GM12878 (cell line): ENCODE measurements at regions not wholly inside any gene's neighbourhood (a gene's known extent, or its start where the extent isn't known, plus 50 kb on each side); places are given as distances from the start of the nearest gene placed in this dataset.
"Not testable (repeated sequence)": the region's sequence is repeated elsewhere in the genome, so short reads cannot be mapped to it uniquely, and the experiment has no call there.

Experiments
- ATAC-seq: fragments of 200-7000 bp; cut with Tn5 transposase; 3 replicates; pipeline ENCODE4 v1.9.1; 2020; ENCODE audit warnings: mild to moderate bottlenecking, moderate library complexity
- BruUV-seq: library from RNA; stranded (reverse); fragments of 400-500 nt; replicated peaks from 2 replicates; lab custom pipeline; 2021; lab: Mats Ljungman, UMichigan
- CTCF ChIA-PET: fragments of 300-600 bp; sonication (Branson Sonifier 250); formaldehyde crosslinking; extraction: SDS; loops from one replicate; lab custom pipeline; 2021; ENCODE audit warnings: inconsistent platforms; lab: Yijun Ruan, JAX
- POLR2A ChIA-PET: fragments of 350-600 bp; formaldehyde crosslinking; extraction: SDS; loops from one replicate; lab custom pipeline; 2021; ENCODE audit warnings: inconsistent platforms; lab: Charles Lee
- RAD21 ChIA-PET: fragments of 300-600 bp; sonication (Branson Sonifier 250); formaldehyde crosslinking; loops from one replicate; lab custom pipeline; 2023; ENCODE audit warnings: antibody characterized with exemption; ENCODE audit not compliant: unreplicated experiment; lab: Charles Lee
- SMC1A ChIA-PET: fragments of 300-600 bp; sonication (Branson Sonifier 250); formaldehyde crosslinking; loops from one replicate; lab custom pipeline; 2023; ENCODE audit not compliant: unreplicated experiment, uncharacterized antibody; lab: Charles Lee
- DNase-seq: peaks from one replicate; pipeline ENCODE4 v3.0.0-alpha.2; 2011; ENCODE audit warnings: low read depth, low spot score
- FAIRE-seq: peaks from 3 replicates; lab custom pipeline; 2011; peaks lifted over from hg19 to GRCh38; lab: Jason Lieb, UNC
- H2AFZ ChIP-seq: 2 replicates; pipeline ENCODE4 v1.6.0; 2011; ENCODE audit warnings: low read depth, low read length, control low read depth; ENCODE audit not compliant: control insufficient read depth
- H3K27ac ChIP-seq: 2 replicates; pipeline ENCODE4 v1.5.1; 2011; ENCODE audit warnings: control low read depth; ENCODE audit not compliant: control insufficient read depth, insufficient read depth
- H3K27me3 ChIP-seq, 2 experiments: replicated peaks in 1 of 2; 2 replicates each; pipeline versions ENCODE4 v1.6.0 to v1.6.1; 2011; ENCODE audit warnings: low read length in 1 of 2; ENCODE audit not compliant: control insufficient read depth in 2 of 2, insufficient read depth in 2 of 2
- H3K36me3 ChIP-seq, 2 experiments: 2 replicates each; pipeline ENCODE4 v1.5.1; 2011; ENCODE audit warnings: low read length in 1 of 2; ENCODE audit not compliant: control insufficient read depth in 2 of 2, insufficient read depth in 2 of 2
- H3K4me1 ChIP-seq: 2 replicates; pipeline ENCODE4 v1.6.1; 2011; ENCODE audit warnings: mild to moderate bottlenecking, low read length, moderate library complexity, mixed read lengths; ENCODE audit not compliant: control insufficient read depth, insufficient read depth
- H3K4me2 ChIP-seq: 2 replicates; pipeline ENCODE4 v1.6.0; 2011; ENCODE audit warnings: control low read depth; ENCODE audit not compliant: control insufficient read depth, insufficient read depth
- H3K4me3 ChIP-seq: fragments of 200-600 bp; sonication (generic); 2 replicates; pipeline ENCODE4 v1.5.1; 2016
- H3K79me2 ChIP-seq: 2 replicates; pipeline ENCODE4 v1.6.0; 2011; ENCODE audit warnings: low read length; ENCODE audit not compliant: control insufficient read depth, insufficient read depth
- H3K9ac ChIP-seq: 2 replicates; pipeline ENCODE4 v1.8.0; 2011; ENCODE audit warnings: low read length, control low read depth, mixed read lengths; ENCODE audit not compliant: control insufficient read depth, insufficient read depth
- H3K9me3 ChIP-seq: replicated peaks from 3 replicates; pipeline ENCODE4 v1.5.1; 2011; ENCODE audit warnings: mild to moderate bottlenecking, low read length; ENCODE audit not compliant: control insufficient read depth, insufficient read depth
- H4K20me1 ChIP-seq: 2 replicates; pipeline ENCODE4 v1.6.0; 2011; ENCODE audit not compliant: control insufficient read depth, insufficient read depth
- CTCF ChIP-seq, 3 experiments: IDR thresholded peaks in 2 of 3; conservative IDR thresholded peaks in 1 of 3; 2 replicates each; pipeline ENCODE4 v1.5.1; 2011; ENCODE audit warnings: low read depth in 3 of 3, low read length in 3 of 3, mild to moderate bottlenecking in 3 of 3, control low read depth in 2 of 3, moderate library complexity in 2 of 3, inconsistent platforms in 1 of 3, mixed read lengths in 1 of 3; ENCODE audit not compliant: control insufficient read depth in 2 of 3, insufficient read depth in 1 of 3; ENCODE audit errors: extremely low read depth in 1 of 3
- ETV6 ChIP-seq, 2 experiments: fragments of 450-650 bp in 1 of 2; IDR thresholded peaks in 1 of 2; conservative IDR thresholded peaks in 1 of 2; 2 replicates each; pipeline ENCODE4 v1.6.1; 2014; ENCODE audit warnings: antibody characterized with exemption in 1 of 2, borderline replicate concordance in 1 of 2, low read depth in 1 of 2, mild to moderate bottlenecking in 1 of 2, moderate library complexity in 1 of 2
- PAX8 ChIP-seq: fragments of 450-650 bp; IDR thresholded peaks from 2 replicates; pipeline ENCODE4 v1.6.1; 2017; ENCODE audit warnings: mild to moderate bottlenecking, moderate library complexity
- POU2F2 ChIP-seq: IDR thresholded peaks from 3 replicates; pipeline ENCODE4 v1.6.1; 2011; ENCODE audit warnings: low read depth, mild to moderate bottlenecking, low read length, borderline replicate concordance
- ZBTB40 ChIP-seq: fragments of 450-650 bp; IDR thresholded peaks from 2 replicates; pipeline ENCODE4 v1.6.1; 2016; ENCODE audit warnings: mild to moderate bottlenecking, moderate library complexity, borderline replicate concordance
- ZNF384 ChIP-seq: IDR thresholded peaks from 2 replicates; pipeline ENCODE4 v1.6.1; 2012; ENCODE audit warnings: low read depth, mild to moderate bottlenecking, low read length, improper control_type of control experiment, borderline replicate concordance
- WGBS: methylation state at CpG from one replicate; pipeline ENCODE4 v1.1.6; 2016; ENCODE audit warnings: low lambda C conversion rate; ENCODE audit not compliant: insufficient replicate concordance, insufficient coverage; ENCODE audit errors: missing lambda C conversion rate; 5-methylcytosine and 5-hydroxymethylcytosine counted together
- in situ Hi-C: fragments of 300-500 bp; cut with MboI; formaldehyde crosslinking; loops from 9 replicates; pipeline ENCODE4 v1.14.3; 2018; ENCODE audit warnings: mixed read lengths
- intact Hi-C: fragments of 100-400 bp; cut with micrococcal nuclease; formaldehyde crosslinking; loops from one replicate; pipeline ENCODE4 v1.14.2; 2022; ENCODE audit not compliant: unreplicated experiment
- TF ChIP-seq, protein P1 (sequence below): IDR thresholded peaks from 2 replicates; pipeline ENCODE4 v1.6.1; 2011; ENCODE audit warnings: borderline replicate concordance, low read depth, mild to moderate bottlenecking, moderate library complexity, low read length; ENCODE audit not compliant: insufficient read depth, poor library complexity, severe bottlenecking

DNA sequence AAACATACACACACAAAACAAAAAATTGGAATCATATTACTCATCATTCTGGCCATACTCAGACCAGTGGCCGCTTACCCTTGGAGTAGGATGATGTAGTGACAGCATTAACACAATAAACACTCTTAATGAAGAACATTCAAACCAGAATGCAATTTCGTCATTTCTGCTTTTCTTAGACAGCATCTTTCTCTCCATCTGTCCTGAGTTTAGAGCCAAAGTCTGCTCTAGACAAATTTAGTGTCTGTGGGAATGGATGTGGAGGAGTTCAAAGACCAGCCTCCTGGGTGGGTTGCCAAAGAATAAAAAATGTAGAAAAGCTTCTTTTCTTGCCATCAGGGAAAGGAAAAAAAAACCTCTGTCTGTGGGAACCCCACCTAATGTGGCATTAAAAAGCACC lies 212.4 kb upstream of the POU1F1 start (continued):
- TF ChIP-seq ZBTB40, result no peak

DNA sequence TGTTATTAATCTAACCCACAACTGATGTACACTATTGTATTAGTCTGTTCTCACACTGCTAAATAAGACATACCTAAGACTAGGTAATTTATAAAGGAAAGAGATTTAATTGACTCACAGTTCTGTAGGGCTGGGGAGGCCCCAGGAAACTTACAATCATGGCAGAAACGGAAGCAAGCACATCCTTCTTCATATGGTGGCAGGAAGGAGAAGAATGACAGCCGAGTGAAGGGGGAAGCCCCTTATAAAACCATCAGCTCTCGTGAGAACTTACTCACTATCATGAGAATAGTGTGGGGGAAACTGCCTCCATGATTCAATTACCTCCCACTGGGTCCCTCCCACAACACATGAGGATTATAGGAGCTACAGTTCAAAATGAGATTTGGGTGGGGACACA lies 210.3 kb upstream of the POU1F1 start:
- H3K4me1 ChIP-seq, H3K79me2 ChIP-seq, H3K4me3 ChIP-seq, DNase-seq, RAD21 ChIA-PET, BruUV-seq, FAIRE-seq, H3K36me3 ChIP-seq, SMC1A ChIA-PET, POLR2A ChIA-PET, H2AFZ ChIP-seq, H4K20me1 ChIP-seq, H3K27me3 ChIP-seq, H3K4me2 ChIP-seq, ATAC-seq, H3K27ac ChIP-seq, H3K9ac ChIP-seq, intact Hi-C loops, H3K9me3 ChIP-seq, CTCF ChIA-PET, in situ Hi-C loops: not testable (repeated sequence)
- WGBS, result 0% methylated on average over 3 of the region's 3 CpGs

DNA sequence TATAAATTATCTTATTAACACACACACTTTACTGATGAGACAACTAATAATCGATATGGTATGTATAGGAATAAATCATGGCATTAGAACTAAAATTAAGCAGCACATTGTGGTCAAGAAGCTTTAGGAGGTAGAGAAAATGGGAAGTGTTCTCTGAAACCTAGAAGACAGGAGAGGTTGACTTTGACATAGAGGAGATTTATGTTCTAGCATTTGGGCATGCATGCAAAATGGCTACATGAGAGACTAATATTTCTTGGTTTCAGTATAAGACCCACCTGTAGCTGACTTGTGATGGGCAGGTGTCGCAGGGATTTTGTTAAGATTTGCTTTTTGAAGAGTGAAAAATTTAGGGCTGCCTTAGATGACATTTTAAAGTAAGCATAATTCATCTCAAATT lies 209.7 kb upstream of the POU1F1 start:
- ChIA-PET SMC1A (no interaction called here), CTCF (no interaction called here), RAD21 (no interaction called here), POLR2A (no interaction called here)
- in situ Hi-C loops (no loop called here), intact Hi-C loops (no loop called here)
- BruUV-seq, result no TSS peak
- Histone ChIP-seq H3K27me3 (no peaks in the 10 kb centered on the region), H3K36me3 (no peaks in the 10 kb centered on the region), H3K27ac (no peak overlapping the region), H3K4me2 (no peak overlapping the region), H3K9ac (no peak overlapping the region), H2AFZ (no peak overlapping the region), H4K20me1 (no peaks in the 10 kb centered on the region), H3K4me1 (no peaks in the 10 kb centered on the region), H3K79me2 (no peaks in the 10 kb centered on the region), H3K9me3 (no peaks in the 10 kb centered on the region), H3K4me3 (no peak overlapping the region)
- ATAC-seq (no peak), DNase-seq (no peak), FAIRE-seq (no peak)
- 22% methylated on average over 2 of the region's 2 CpGs for whole genome bisulfite sequencing
- TF ChIP-seq ZNF384, result no peak
- TF ChIP-seq PAX8, result no peak
- TF ChIP-seq ETV6 (conservative IDR thresholded peaks at IDR 0.05 in 1 of 2, IDR thresholded peaks at IDR 0.05 in 1 of 2; ENCODE audit: borderline replicate concordance in 1 of 2, low read depth in 1 of 2), result no peak
- TF ChIP-seq, protein P1, sequence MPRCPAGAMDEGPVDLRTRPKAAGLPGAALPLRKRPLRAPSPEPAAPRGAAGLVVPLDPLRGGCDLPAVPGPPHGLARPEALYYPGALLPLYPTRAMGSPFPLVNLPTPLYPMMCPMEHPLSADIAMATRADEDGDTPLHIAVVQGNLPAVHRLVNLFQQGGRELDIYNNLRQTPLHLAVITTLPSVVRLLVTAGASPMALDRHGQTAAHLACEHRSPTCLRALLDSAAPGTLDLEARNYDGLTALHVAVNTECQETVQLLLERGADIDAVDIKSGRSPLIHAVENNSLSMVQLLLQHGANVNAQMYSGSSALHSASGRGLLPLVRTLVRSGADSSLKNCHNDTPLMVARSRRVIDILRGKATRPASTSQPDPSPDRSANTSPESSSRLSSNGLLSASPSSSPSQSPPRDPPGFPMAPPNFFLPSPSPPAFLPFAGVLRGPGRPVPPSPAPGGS, result no peak
- no peak for TF ChIP-seq POU2F2
- no peak for TF ChIP-seq CTCF (IDR thresholded peaks at IDR 0.05 in 2 of 3, conservative IDR thresholded peaks at IDR 0.05 in 1 of 3; ENCODE audit: control insufficient read depth in 2 of 3, extremely low read depth in 1 of 3, insufficient read depth in 1 of 3, low read depth in 3 of 3, low read length in 3 of 3)
